ENCODE measurements at regions not wholly inside any gene's neighbourhood (a gene's known extent, or its start where the extent isn't known, plus 50 kb on each side); places are given as distances from the start of the nearest gene placed in this dataset.

GRCh38 chr15:59866642-59867041 is 137.5 kb upstream of the FOXB1 start:
- Histone ChIP-seq H3K27me3 (replicated peaks; ENCODE audit: insufficient read depth, low read length) (no peaks in the 10 kb centered on the region), H3K27ac (ENCODE audit: low read length) (no peak overlapping the region), H4K20me1 (ENCODE audit: insufficient read depth, low read length) (no peaks in the 10 kb centered on the region), H3K4me1 (ENCODE audit: low read length) (no peaks in the 10 kb centered on the region), H3K9ac (ENCODE audit: low read length) (no peak overlapping the region), H3K4me2 (ENCODE audit: low read depth, low read length) (no peak overlapping the region), H3K79me2 (ENCODE audit: low read length) (no peaks in the 10 kb centered on the region), H3K9me3 (replicated peaks; ENCODE audit: insufficient read depth, low read length) (no peaks in the 10 kb centered on the region), H3K36me3 (replicated peaks; ENCODE audit: insufficient read depth, low read length) (no peaks in the 10 kb centered on the region), H3K4me3 (ENCODE audit: low read length) (no peak overlapping the region), H3K9me2 (replicated peaks; ENCODE audit: insufficient read depth, low read length) (no peaks in the 10 kb centered on the region), H2AFZ (ENCODE audit: low read length) (no peak overlapping the region), H3F3A (ENCODE audit: insufficient read depth, low read length) (no peaks in the 10 kb centered on the region)
- TF ChIP-seq EZH2 (optimal IDR thresholded peaks at IDR 0.05; ENCODE audit: low read depth, low read length), result no peak
- TF ChIP-seq CTCF (IDR thresholded peaks at IDR 0.05; ENCODE audit: low read length), result no peak
- no peak for TF ChIP-seq EZH2phosphoT487 (IDR thresholded peaks at IDR 0.05; ENCODE audit: low read length)
- DNase-seq, result no peak

GRCh38 chr15:59862191-59863155 is 141.6 kb upstream of the FOXB1 start:
- no peak for TF ChIP-seq EZH2 (optimal IDR thresholded peaks at IDR 0.05; ENCODE audit: low read depth, low read length)
- TF ChIP-seq EZH2phosphoT487 (IDR thresholded peaks at IDR 0.05; ENCODE audit: low read length), result no peak
- TF ChIP-seq CTCF (IDR thresholded peaks at IDR 0.05; ENCODE audit: low read length), result no peak
- H3K4me1 ChIP-seq (ENCODE audit: low read length), result no peaks in the 10 kb centered on the region

GRCh38 chr15:59847968-59848367 is 156.1 kb upstream of the FOXB1 start:
- no peaks in the 10 kb centered on the region for H3K4me1 ChIP-seq (ENCODE audit: low read length)

More at GRCh38 chr15:59862191-59863155, 141.6 kb upstream of the FOXB1 start:
- Histone ChIP-seq H3K9me3 (replicated peaks; ENCODE audit: insufficient read depth, low read length) (no peaks in the 10 kb centered on the region), H2AFZ (ENCODE audit: low read length) (no peak overlapping the region), H3K27ac (ENCODE audit: low read length) (no peak overlapping the region), H3K79me2 (ENCODE audit: low read length) (no peaks in the 10 kb centered on the region), H3K9me2 (replicated peaks; ENCODE audit: insufficient read depth, low read length) (no peaks in the 10 kb centered on the region), H3K9ac (ENCODE audit: low read length) (no peak overlapping the region), H4K20me1 (ENCODE audit: insufficient read depth, low read length) (no peaks in the 10 kb centered on the region), H3F3A (ENCODE audit: insufficient read depth, low read length) (no peaks in the 10 kb centered on the region), H3K27me3 (replicated peaks; ENCODE audit: insufficient read depth, low read length) (no peaks in the 10 kb centered on the region), H3K36me3 (replicated peaks; ENCODE audit: insufficient read depth, low read length) (no peaks in the 10 kb centered on the region), H3K4me3 (ENCODE audit: low read length) (no peak overlapping the region), H3K4me2 (ENCODE audit: low read depth, low read length) (no peak overlapping the region)
- DNase-seq, result no peak

More at GRCh38 chr15:59847968-59848367, 156.1 kb upstream of the FOXB1 start:
- no peak for DNase-seq
- TF ChIP-seq EZH2 (optimal IDR thresholded peaks at IDR 0.05; ENCODE audit: low read depth, low read length), result no peak
- no peak for TF ChIP-seq CTCF (IDR thresholded peaks at IDR 0.05; ENCODE audit: low read length)
- TF ChIP-seq EZH2phosphoT487 (IDR thresholded peaks at IDR 0.05; ENCODE audit: low read length), result no peak
- Histone ChIP-seq H3F3A (ENCODE audit: insufficient read depth, low read length) (no peaks in the 10 kb centered on the region), H3K9me3 (replicated peaks; ENCODE audit: insufficient read depth, low read length) (no peaks in the 10 kb centered on the region), H3K9ac (ENCODE audit: low read length) (no peak overlapping the region), H2AFZ (ENCODE audit: low read length) (no peak overlapping the region), H3K36me3 (replicated peaks; ENCODE audit: insufficient read depth, low read length) (no peaks in the 10 kb centered on the region), H3K4me2 (ENCODE audit: low read depth, low read length) (no peak overlapping the region), H3K9me2 (replicated peaks; ENCODE audit: insufficient read depth, low read length) (no peaks in the 10 kb centered on the region), H3K27me3 (replicated peaks; ENCODE audit: insufficient read depth, low read length) (no peaks in the 10 kb centered on the region), H4K20me1 (ENCODE audit: insufficient read depth, low read length) (no peaks in the 10 kb centered on the region), H3K4me3 (ENCODE audit: low read length) (no peak overlapping the region), H3K79me2 (ENCODE audit: low read length) (no peaks in the 10 kb centered on the region), H3K27ac (ENCODE audit: low read length) (no peak overlapping the region)
